ENCODE measurements at regions not wholly inside any gene's neighbourhood (a gene's known extent, or its start where the extent isn't known, plus 50 kb on each side); places are given as distances from the start of the nearest gene placed in this dataset.

DNA sequence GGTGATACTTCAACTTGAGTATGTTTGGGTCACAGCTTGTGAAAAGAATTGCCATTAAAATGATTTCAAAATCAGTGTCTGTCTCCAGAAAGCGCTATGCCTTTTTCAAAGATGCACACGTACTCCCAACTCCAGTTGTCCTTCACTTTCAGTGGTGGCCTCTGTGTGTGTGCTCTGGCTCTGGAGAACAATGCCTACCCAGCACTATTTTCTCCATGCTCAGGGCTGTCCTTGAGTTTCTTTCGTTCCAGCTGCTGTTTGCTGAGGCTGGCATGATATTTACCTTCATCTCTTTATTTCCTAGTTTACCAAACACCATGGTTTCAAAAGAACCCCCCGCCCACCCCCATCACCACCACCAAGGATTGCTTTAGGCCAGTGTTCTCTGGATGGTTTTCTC, 136.8 kb downstream of the QRSL1 start:
- WGBS: 61% methylated on average over 4 of the region's 4 CpGs
- H3K4me1 ChIP-seq (ENCODE audit: control insufficient read depth, insufficient read depth, low read depth, low read length): no peaks in the 10 kb centered on the region
- peaks cover 28 to 37% of the 10 kb centered on the region in 2 experiments for H3K27me3 ChIP-seq (ENCODE audit: control insufficient read depth in 1 of 2, insufficient read depth in 1 of 2, low read length in 2 of 2)
- no peak overlapping the region for H3K27ac ChIP-seq (ENCODE audit: low read length, poor library complexity, severe bottlenecking)
- H4K8ac ChIP-seq (ENCODE audit: low read length): no peak overlapping the region
- no peaks in the 10 kb centered on the region for H3K36me3 ChIP-seq (ENCODE audit: control insufficient read depth in 1 of 2, insufficient read depth in 2 of 2, low read depth in 1 of 2, low read length in 2 of 2)
- H4K91ac ChIP-seq (ENCODE audit: low read length): no peak overlapping the region
- H2AK5ac ChIP-seq (ENCODE audit: low read length, severe bottlenecking): no peak overlapping the region
- no peak overlapping the region for H2BK12ac ChIP-seq (ENCODE audit: low read length in 2 of 2)
- no peak overlapping the region for H3K9ac ChIP-seq (ENCODE audit: low read length)
- no peak overlapping the region for H2BK15ac ChIP-seq (ENCODE audit: low read depth, poor library complexity, severe bottlenecking)
- peaks cover 33% of the 10 kb centered on the region for H3K9me3 ChIP-seq (ENCODE audit: control insufficient read depth, low read length)
- no peak overlapping the region for H3K23ac ChIP-seq (ENCODE audit: low read length in 2 of 2)
- DNase-seq: no peak
- H2BK5ac ChIP-seq (ENCODE audit: low read depth, low read length, poor library complexity, severe bottlenecking): no peak overlapping the region
- H3K4ac ChIP-seq (ENCODE audit: low read depth in 1 of 2, low read length in 2 of 2): no peak overlapping the region
- no peak overlapping the region for H3K18ac ChIP-seq (ENCODE audit: low read depth in 1 of 2, low read length in 2 of 2)
- H3K4me2 ChIP-seq (ENCODE audit: low read length, poor library complexity, severe bottlenecking): no peak overlapping the region
- H3K14ac ChIP-seq (ENCODE audit: low read length in 2 of 2): no peak overlapping the region
- H2AFZ ChIP-seq (ENCODE audit: low read depth, low read length): no peak overlapping the region
- no peak overlapping the region for H3K4me3 ChIP-seq (ENCODE audit: insufficient read depth in 1 of 2, low read depth in 1 of 2, low read length in 2 of 2)
- no peak overlapping the region for H2BK120ac ChIP-seq (ENCODE audit: low read depth, low read length)
- H3K79me1 ChIP-seq (replicated peaks; ENCODE audit: low read length, poor library complexity, severe bottlenecking): no peaks in the 10 kb centered on the region

DNA sequence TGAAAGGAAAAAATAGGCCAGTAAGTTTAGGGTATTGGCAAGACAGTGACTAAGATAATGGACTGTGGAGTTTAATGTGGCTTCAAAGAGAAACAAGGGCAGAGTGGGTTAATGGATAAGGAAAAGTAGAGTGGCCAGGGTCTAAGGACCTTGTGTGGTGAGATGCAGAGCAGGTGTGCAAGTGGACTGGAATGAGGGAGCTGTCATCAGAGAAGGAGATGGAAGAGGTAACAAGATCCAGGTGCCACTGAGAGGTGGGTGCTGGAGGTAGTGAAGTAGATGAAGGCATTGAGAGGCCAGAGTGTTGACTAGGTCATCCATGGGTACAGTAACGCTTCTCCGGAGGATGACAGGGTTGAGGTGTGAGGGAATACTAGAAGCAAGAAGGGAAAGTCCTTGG, 136.1 kb downstream of the QRSL1 start:
- no peak for DNase-seq
- H3K4me2 ChIP-seq (ENCODE audit: low read length, poor library complexity, severe bottlenecking): no peak overlapping the region
- no peak overlapping the region for H3K9ac ChIP-seq (ENCODE audit: low read length)
- no peaks in the 10 kb centered on the region for H3K79me1 ChIP-seq (replicated peaks; ENCODE audit: low read length, poor library complexity, severe bottlenecking)
- no peak overlapping the region for H3K18ac ChIP-seq (ENCODE audit: low read depth in 1 of 2, low read length in 2 of 2)
- peaks cover 28 to 30% of the 10 kb centered on the region in 2 experiments for H3K27me3 ChIP-seq (ENCODE audit: control insufficient read depth in 1 of 2, insufficient read depth in 1 of 2, low read length in 2 of 2)
- H3K4me3 ChIP-seq (ENCODE audit: insufficient read depth in 1 of 2, low read depth in 1 of 2, low read length in 2 of 2): no peak overlapping the region
- H4K8ac ChIP-seq (ENCODE audit: low read length): no peak overlapping the region
- H3K36me3 ChIP-seq (ENCODE audit: control insufficient read depth in 1 of 2, insufficient read depth in 2 of 2, low read depth in 1 of 2, low read length in 2 of 2): no peaks in the 10 kb centered on the region
- H3K23ac ChIP-seq (ENCODE audit: low read length in 2 of 2): no peak overlapping the region
- H2BK15ac ChIP-seq (ENCODE audit: low read depth, poor library complexity, severe bottlenecking): no peak overlapping the region
- WGBS: 96% methylated on average over 2 of the region's 2 CpGs
- no peak overlapping the region for H2BK5ac ChIP-seq (ENCODE audit: low read depth, low read length, poor library complexity, severe bottlenecking)
- H3K14ac ChIP-seq (ENCODE audit: low read length in 2 of 2): no peak overlapping the region
- H2AFZ ChIP-seq (ENCODE audit: low read depth, low read length): no peak overlapping the region
- H2AK5ac ChIP-seq (ENCODE audit: low read length, severe bottlenecking): no peak overlapping the region
- H3K4me1 ChIP-seq (ENCODE audit: control insufficient read depth, insufficient read depth, low read depth, low read length): no peaks in the 10 kb centered on the region
- H3K27ac ChIP-seq (ENCODE audit: low read length, poor library complexity, severe bottlenecking): no peak overlapping the region
- H3K4ac ChIP-seq (ENCODE audit: low read depth in 1 of 2, low read length in 2 of 2): no peak overlapping the region
- no peak overlapping the region for H2BK12ac ChIP-seq (ENCODE audit: low read length in 2 of 2)
- H2BK120ac ChIP-seq (ENCODE audit: low read depth, low read length): no peak overlapping the region
- peaks cover 26% of the 10 kb centered on the region for H3K9me3 ChIP-seq (ENCODE audit: control insufficient read depth, low read length)
- no peak overlapping the region for H4K91ac ChIP-seq (ENCODE audit: low read length)

DNA sequence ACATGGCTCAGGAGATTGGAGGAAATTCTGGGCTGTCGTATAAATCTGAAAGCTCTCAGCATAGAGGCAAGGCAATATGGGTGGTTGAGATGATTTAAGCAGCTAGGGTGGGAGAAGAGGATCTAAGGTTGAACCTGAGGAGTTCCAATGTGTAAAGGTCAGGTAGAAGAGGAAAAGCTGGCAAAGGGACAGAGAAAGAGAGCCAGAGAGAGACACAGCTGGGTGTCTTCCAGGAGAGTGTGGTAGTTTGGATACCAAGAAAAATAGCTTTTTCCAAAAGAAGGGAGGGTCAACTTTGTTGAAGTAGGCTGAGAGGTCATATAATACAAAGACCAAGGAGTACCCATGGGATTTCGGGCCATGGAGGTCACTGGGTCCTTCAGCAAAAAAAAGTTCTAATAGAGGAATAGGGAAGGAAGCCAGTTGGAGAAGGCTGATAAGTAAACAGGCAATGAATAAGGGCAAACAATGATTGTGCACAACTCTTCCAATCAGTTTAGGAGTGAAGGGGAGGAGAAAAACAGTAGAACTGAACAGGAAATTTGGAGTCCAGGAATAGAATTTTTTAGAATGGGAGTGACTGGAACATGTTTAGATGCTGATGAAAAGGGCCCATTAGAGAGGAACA, 135.1 kb downstream of the QRSL1 start:
- Histone ChIP-seq H4K8ac (ENCODE audit: low read length) (no peak overlapping the region), H2BK12ac (ENCODE audit: low read length in 2 of 2) (no peak overlapping the region), H3K4me2 (ENCODE audit: low read length, poor library complexity, severe bottlenecking) (no peak overlapping the region), H3K27me3 (ENCODE audit: control insufficient read depth in 1 of 2, insufficient read depth in 1 of 2, low read length in 2 of 2) (peaks cover 28 to 30% of the 10 kb centered on the region in 2 experiments), H2BK120ac (ENCODE audit: low read depth, low read length) (no peak overlapping the region), H3K18ac (ENCODE audit: low read depth in 1 of 2, low read length in 2 of 2) (no peak overlapping the region), H3K4ac (ENCODE audit: low read depth in 1 of 2, low read length in 2 of 2) (no peak overlapping the region), H3K27ac (ENCODE audit: low read length, poor library complexity, severe bottlenecking) (no peak overlapping the region), H3K9ac (ENCODE audit: low read length) (no peak overlapping the region), H2BK5ac (ENCODE audit: low read depth, low read length, poor library complexity, severe bottlenecking) (no peak overlapping the region), H4K91ac (ENCODE audit: low read length) (no peak overlapping the region), H3K14ac (ENCODE audit: low read length in 2 of 2) (no peak overlapping the region), H3K36me3 (ENCODE audit: control insufficient read depth in 1 of 2, insufficient read depth in 2 of 2, low read depth in 1 of 2, low read length in 2 of 2) (no peaks in the 10 kb centered on the region), H3K79me1 (replicated peaks; ENCODE audit: low read length, poor library complexity, severe bottlenecking) (no peaks in the 10 kb centered on the region), H3K9me3 (ENCODE audit: control insufficient read depth, low read length) (peaks cover 17% of the 10 kb centered on the region), H3K4me3 (ENCODE audit: insufficient read depth in 1 of 2, low read depth in 1 of 2, low read length in 2 of 2) (no peak overlapping the region), H2BK15ac (ENCODE audit: low read depth, poor library complexity, severe bottlenecking) (no peak overlapping the region), H3K23ac (ENCODE audit: low read length in 2 of 2) (no peak overlapping the region), H2AK5ac (ENCODE audit: low read length, severe bottlenecking) (no peak overlapping the region), H3K4me1 (ENCODE audit: control insufficient read depth, insufficient read depth, low read depth, low read length) (no peaks in the 10 kb centered on the region), H2AFZ (ENCODE audit: low read depth, low read length) (no peak overlapping the region)
- 65% methylated on average over 2 of the region's 2 CpGs for WGBS
- no peak for DNase-seq

DNA sequence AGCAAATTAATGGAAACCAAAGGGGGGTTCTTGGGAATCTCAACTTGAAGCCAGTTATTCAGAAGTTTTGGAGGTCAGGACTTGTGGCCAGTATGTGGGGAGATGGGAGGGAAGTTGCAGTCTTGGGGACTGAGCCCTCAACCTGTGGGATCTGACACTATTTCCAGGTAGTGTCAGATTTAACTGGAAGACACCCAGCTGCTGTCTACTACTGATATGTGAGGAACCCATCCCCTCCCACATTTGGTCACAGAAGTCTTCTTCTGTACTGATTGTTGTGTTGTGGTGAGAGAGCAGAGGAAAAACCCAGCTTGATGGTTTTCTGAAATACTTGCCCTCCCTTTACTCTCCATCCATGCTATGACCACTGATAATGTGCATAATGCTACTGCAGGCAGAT, 134.0 kb downstream of the QRSL1 start:
- H2BK5ac ChIP-seq (ENCODE audit: low read depth, low read length, poor library complexity, severe bottlenecking): no peak overlapping the region
- no peaks in the 10 kb centered on the region for H3K79me1 ChIP-seq (replicated peaks; ENCODE audit: low read length, poor library complexity, severe bottlenecking)
- no peak overlapping the region for H3K27ac ChIP-seq (ENCODE audit: low read length, poor library complexity, severe bottlenecking)
- H3K9ac ChIP-seq (ENCODE audit: low read length): no peak overlapping the region
- no peak overlapping the region for H2BK12ac ChIP-seq (ENCODE audit: low read length in 2 of 2)
- H3K18ac ChIP-seq (ENCODE audit: low read depth in 1 of 2, low read length in 2 of 2): no peak overlapping the region
- no peak overlapping the region for H3K4me3 ChIP-seq (ENCODE audit: insufficient read depth in 1 of 2, low read depth in 1 of 2, low read length in 2 of 2)
- H3K4me2 ChIP-seq (ENCODE audit: low read length, poor library complexity, severe bottlenecking): no peak overlapping the region
- no peaks in the 10 kb centered on the region for H3K4me1 ChIP-seq (ENCODE audit: control insufficient read depth, insufficient read depth, low read depth, low read length)
- no peak overlapping the region for H2AFZ ChIP-seq (ENCODE audit: low read depth, low read length)
- H4K91ac ChIP-seq (ENCODE audit: low read length): no peak overlapping the region
- H3K14ac ChIP-seq (ENCODE audit: low read length in 2 of 2): no peak overlapping the region
- H4K8ac ChIP-seq (ENCODE audit: low read length): no peak overlapping the region
- peaks cover 14% of the 10 kb centered on the region for H3K9me3 ChIP-seq (ENCODE audit: control insufficient read depth, low read length)
- H3K27me3 ChIP-seq (ENCODE audit: control insufficient read depth in 1 of 2, insufficient read depth in 1 of 2, low read length in 2 of 2): peaks cover 28 to 30% of the 10 kb centered on the region in 2 experiments
- H2AK5ac ChIP-seq (ENCODE audit: low read length, severe bottlenecking): no peak overlapping the region
- no peak for DNase-seq
- no peaks in the 10 kb centered on the region for H3K36me3 ChIP-seq (ENCODE audit: control insufficient read depth in 1 of 2, insufficient read depth in 2 of 2, low read depth in 1 of 2, low read length in 2 of 2)
- no peak overlapping the region for H3K23ac ChIP-seq (ENCODE audit: low read length in 2 of 2)
- H2BK15ac ChIP-seq (ENCODE audit: low read depth, poor library complexity, severe bottlenecking): no peak overlapping the region
- no peak overlapping the region for H3K4ac ChIP-seq (ENCODE audit: low read depth in 1 of 2, low read length in 2 of 2)
- no peak overlapping the region for H2BK120ac ChIP-seq (ENCODE audit: low read depth, low read length)
